Neuronal stem cell (in vitro differentiated cells): ENCODE measurements at regions not wholly inside any gene's neighbourhood (a gene's known extent, or its start where the extent isn't known, plus 50 kb on each side); places are given as distances from the start of the nearest gene placed in this dataset.

ENCODE experiments used
- DNase-seq: peaks from one replicate; pipeline ENCODE4 v3.0.0-alpha.2; 2013; ENCODE audit warnings: low spot score
- H2AFZ ChIP-seq: one replicate; pipeline ENCODE4 v1.6.1; 2013; ENCODE audit warnings: mild to moderate bottlenecking, low read length, inconsistent platforms
- H2AK5ac ChIP-seq: 2 replicates; pipeline ENCODE4 v1.6.1; 2013; ENCODE audit warnings: low read depth, mild to moderate bottlenecking, inconsistent platforms, low read length, moderate library complexity, mixed read lengths
- H2BK120ac ChIP-seq: 2 replicates; pipeline ENCODE4 v1.6.1; 2013; ENCODE audit warnings: low read depth, mild to moderate bottlenecking, inconsistent platforms, low read length, moderate library complexity, mixed read lengths
- H2BK12ac ChIP-seq: one replicate; pipeline ENCODE4 v1.6.1; 2013; ENCODE audit warnings: low read length, inconsistent platforms
- H2BK15ac ChIP-seq: 2 replicates; pipeline ENCODE4 v1.6.1; 2013; ENCODE audit warnings: mild to moderate bottlenecking, low read length, inconsistent platforms, mixed read lengths
- H2BK5ac ChIP-seq: one replicate; pipeline ENCODE4 v1.6.1; 2013; ENCODE audit warnings: inconsistent platforms, mild to moderate bottlenecking, low read length, moderate library complexity
- H3K14ac ChIP-seq: one replicate; pipeline ENCODE4 v1.6.1; 2013; ENCODE audit warnings: low read length, inconsistent platforms
- H3K18ac ChIP-seq: 2 replicates; pipeline ENCODE4 v1.6.1; 2013; ENCODE audit warnings: low read length, inconsistent platforms
- H3K23ac ChIP-seq: 2 replicates; pipeline ENCODE4 v1.6.1; 2013; ENCODE audit warnings: low read depth, mild to moderate bottlenecking, mixed read lengths, low read length, inconsistent platforms; ENCODE audit not compliant: poor library complexity
- H3K27ac ChIP-seq: replicated peaks from 3 replicates; pipeline ENCODE4 v1.5.1; 2013; ENCODE audit warnings: low read length, inconsistent platforms
- H3K27me3 ChIP-seq, 3 experiments: 2 replicates each; pipeline ENCODE4 v1.6.1; 2013; ENCODE audit warnings: low read length in 3 of 3, mild to moderate bottlenecking in 2 of 3, inconsistent platforms in 1 of 3, low read depth in 1 of 3, mixed read lengths in 1 of 3, moderate library complexity in 1 of 3; ENCODE audit not compliant: control insufficient read depth in 3 of 3, insufficient read depth in 3 of 3
- H3K36me3 ChIP-seq, 2 donors: replicated peaks in 1 of 2; 2 replicates each; pipeline ENCODE4 v1.6.1; 2013; ENCODE audit warnings: low read length in 2 of 2; ENCODE audit not compliant: control insufficient read depth in 2 of 2, insufficient read depth in 2 of 2
- H3K4ac ChIP-seq: 2 replicates; pipeline ENCODE4 v1.6.1; 2013; ENCODE audit warnings: inconsistent platforms, mild to moderate bottlenecking, low read length, moderate library complexity
- H3K4me1 ChIP-seq, 2 donors: 1 replicate in 1 of 2; 2 replicates in 1 of 2; pipeline ENCODE4 v1.6.1; 2013; ENCODE audit warnings: low read length in 2 of 2, low read depth in 1 of 2; ENCODE audit not compliant: control insufficient read depth in 2 of 2, insufficient read depth in 1 of 2
- H3K4me2 ChIP-seq: one replicate; pipeline ENCODE4 v1.6.1; 2013; ENCODE audit warnings: mild to moderate bottlenecking, low read length, inconsistent platforms; ENCODE audit not compliant: insufficient read depth, poor library complexity, severe bottlenecking
- H3K4me3 ChIP-seq, 2 donors: 2 replicates each; pipeline ENCODE4 v1.5.1; 2013; ENCODE audit warnings: low read length in 2 of 2, mild to moderate bottlenecking in 2 of 2, inconsistent platforms in 1 of 2, moderate library complexity in 1 of 2
- H3K79me1 ChIP-seq: one replicate; pipeline ENCODE4 v1.6.1; 2013; ENCODE audit warnings: low read depth, mild to moderate bottlenecking, inconsistent platforms, low read length, moderate library complexity
- H3K9ac ChIP-seq: one replicate; pipeline ENCODE4 v1.6.1; 2013; ENCODE audit warnings: mild to moderate bottlenecking, low read depth, low read length, inconsistent platforms; ENCODE audit not compliant: poor library complexity
- H3K9me3 ChIP-seq, 2 donors: replicated peaks in 1 of 2; 2 replicates each; pipeline versions ENCODE3 to v1.6.1; 2013; ENCODE audit warnings: low read length in 2 of 2, mild to moderate bottlenecking in 2 of 2, inconsistent platforms in 1 of 2, low read depth in 1 of 2, mixed read lengths in 1 of 2, moderate library complexity in 1 of 2; ENCODE audit not compliant: control insufficient read depth in 2 of 2, insufficient read depth in 1 of 2
- H4K8ac ChIP-seq: one replicate; pipeline ENCODE4 v1.6.1; 2013; ENCODE audit warnings: low read depth, mild to moderate bottlenecking, inconsistent platforms, low read length, moderate library complexity
- H4K91ac ChIP-seq: one replicate; pipeline ENCODE4 v1.6.1; 2013; ENCODE audit warnings: low read length, low read depth, mild to moderate bottlenecking, inconsistent platforms; ENCODE audit not compliant: poor library complexity
- WGBS, 2 donors: extraction: QIAGEN DNeasy Blood & Tissue Kit; methylation state at CpG; one replicate each; pipeline ENCODE4 v1.1.7; 2013; ENCODE audit warnings: missing lambda C conversion rate in 2 of 2, mixed read lengths in 1 of 2; ENCODE audit not compliant: insufficient read length in 2 of 2, insufficient replicate concordance in 1 of 2; ENCODE audit errors: extremely low coverage in 2 of 2; 5-methylcytosine and 5-hydroxymethylcytosine counted together

DNA sequence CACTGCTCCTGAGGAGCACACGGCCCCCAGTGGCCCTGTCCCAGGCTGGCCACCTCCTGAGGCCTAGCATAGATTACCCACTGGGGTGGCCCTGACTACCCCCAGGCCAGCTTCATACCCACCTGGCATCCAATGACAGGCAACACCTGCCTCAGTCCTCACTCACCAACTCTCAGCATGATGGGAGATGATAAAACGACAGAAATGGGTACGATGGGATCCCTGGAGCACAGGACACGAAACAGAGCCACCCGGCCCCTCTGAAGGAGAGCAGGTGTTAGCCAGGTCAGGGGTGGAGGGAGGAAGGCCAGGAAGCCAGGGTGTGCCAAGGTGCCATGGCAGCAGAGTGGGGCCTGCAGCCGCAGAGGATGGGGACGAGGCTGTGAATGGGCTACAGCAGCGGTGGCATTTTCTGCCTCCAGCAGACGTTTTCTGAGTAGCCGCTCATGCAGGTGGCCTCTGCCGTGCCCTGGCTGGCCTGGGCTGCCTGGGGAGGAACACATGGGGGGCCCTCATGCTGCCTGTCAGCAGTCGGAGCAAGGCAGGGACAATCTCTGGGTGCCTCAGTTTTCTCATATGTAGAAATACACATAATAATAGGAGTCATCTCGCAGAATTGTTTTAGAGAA is 50.2 kb upstream of the FGF3 start:
- Histone ChIP-seq H3K36me3 (peaks cover 0 to 1% of the 10 kb centered on the region in 2 donors), H3K4ac (peak overlapping the region; percentile 69), H4K8ac (peak overlapping the region; percentile 70), H3K18ac (peak overlapping the region; percentile 95), H2AK5ac (peak overlapping the region; percentile 98), H3K4me2 (no peak overlapping the region), H3K9me3 (no peaks in the 10 kb centered on the region), H2BK5ac (peak overlapping the region; percentile 96), H2AFZ (no peak overlapping the region), H3K27ac (peak overlapping the region; percentile 81), H2BK15ac (peak overlapping the region; percentile 100), H3K14ac (peak overlapping the region; percentile 72), H4K91ac (peak overlapping the region; percentile 99), H3K9ac (peak overlapping the region; percentile 74), H3K4me3 (no peak overlapping the region), H3K4me1 (peaks cover 14 to 26% of the 10 kb centered on the region in 2 donors), H2BK12ac (peak overlapping the region; percentile 99), H3K27me3 (peaks cover 0 to 26% (median 0%) of the 10 kb centered on the region in 3 experiments), H3K23ac (peak overlapping the region; percentile 47), H2BK120ac (peak overlapping the region; percentile 88), H3K79me1 (no peaks in the 10 kb centered on the region)
- no peak for DNase-seq
- no CpG with 5 or more reads among the region's 13 CpGs for WGBS, 2 donors

- Histone ChIP-seq H3K14ac (no peak overlapping the region), H3K36me3 (peaks cover 0 to 1% of the 10 kb centered on the region in 2 donors), H3K18ac (no peak overlapping the region), H3K4me3 (no peak overlapping the region), H3K9me3 (no peaks in the 10 kb centered on the region), H2BK12ac (no peak overlapping the region), H2BK5ac (no peak overlapping the region), H3K27ac (no peak overlapping the region), H2BK120ac (no peak overlapping the region), H4K91ac (no peak overlapping the region), H3K4me2 (no peak overlapping the region), H2AK5ac (no peak overlapping the region), H3K4me1 (peaks cover 14 to 29% of the 10 kb centered on the region in 2 donors), H3K79me1 (no peaks in the 10 kb centered on the region), H3K4ac (no peak overlapping the region), H3K27me3 (peaks cover 0 to 26% (median 0%) of the 10 kb centered on the region in 3 experiments), H3K9ac (no peak overlapping the region), H4K8ac (no peak overlapping the region), H2AFZ (no peak overlapping the region), H2BK15ac (no peak overlapping the region), H3K23ac (no peak overlapping the region)
- no CpG with 5 or more reads among the region's 3 CpGs for WGBS, 2 donors
- no peak for DNase-seq
These were observed 51.5 kb upstream of the FGF3 start for GRCh38 chr11:69870766-69871165.

- DNase-seq: no peak
- Histone ChIP-seq H3K36me3 (no peaks in the 10 kb centered on the region), H3K4me2 (no peak overlapping the region), H3K9me3 (peaks cover 0 to 2% of the 10 kb centered on the region in 2 donors), H3K79me1 (no peaks in the 10 kb centered on the region), H2BK5ac (no peak overlapping the region), H3K23ac (no peak overlapping the region), H4K91ac (no peak overlapping the region), H3K14ac (no peak overlapping the region), H3K9ac (no peak overlapping the region), H2BK120ac (no peak overlapping the region), H3K18ac (no peak overlapping the region), H2AFZ (no peak overlapping the region), H4K8ac (no peak overlapping the region), H2AK5ac (no peak overlapping the region), H2BK15ac (no peak overlapping the region), H2BK12ac (no peak overlapping the region), H3K27me3 (peaks cover 0 to 15% (median 3%) of the 10 kb centered on the region in 3 experiments), H3K27ac (no peak overlapping the region), H3K4me1 (peaks cover 7 to 15% of the 10 kb centered on the region in 2 donors), H3K4me3 (no peak overlapping the region), H3K4ac (no peak overlapping the region)
- 100% methylated on average over 3 of the region's 15 CpGs; no CpG with 5 or more reads in 1 of the 2 donors for WGBS, 2 donors
These were observed 54.2 kb upstream of the FGF3 start for GRCh38 chr11:69873166-69874077.
